A549 (cell line): ENCODE measurements at regions not wholly inside any gene's neighbourhood (a gene's known extent, or its start where the extent isn't known, plus 50 kb on each side); places are given as distances from the start of the nearest gene placed in this dataset.

ENCODE experiments used
- ATAC-seq, 2 experiments: fragments of 200-7000 bp in 1 of 2; fragments of >200 bp in 1 of 2; cut with Nextera tagmentation in 1 of 2; cut with Tn5 transposase in 1 of 2; 3 replicates each; pipeline versions ENCODE4 v1.8.0 to v1.9.1; 2018 to 2020; ENCODE audit warnings: mild to moderate bottlenecking in 1 of 2, moderate library complexity in 1 of 2
- CTCF ChIA-PET: fragments of 300-600 bp; sonication (Branson Sonifier 250); formaldehyde crosslinking; extraction: SDS; loops from one replicate; lab custom pipeline; 2021; ENCODE audit warnings: antibody characterized with exemption, inconsistent platforms; lab: Yijun Ruan, JAX
- POLR2A ChIA-PET: fragments of 350-600 bp; formaldehyde crosslinking; extraction: SDS; loops from one replicate; lab custom pipeline; 2021; ENCODE audit warnings: antibody characterized with exemption, inconsistent platforms; lab: Yijun Ruan, JAX
- DNase-seq, 2 experiments: peaks; one replicate each; pipeline versions ENCODE4 v3.0.0 to v3.0.0-alpha.2; 2011 to 2016; ENCODE audit warnings: low read depth in 1 of 2, low spot score in 1 of 2
- FAIRE-seq: peaks from 2 replicates; lab custom pipeline; 2011; peaks lifted over from hg19 to GRCh38; lab: Jason Lieb, UNC
- H3K27ac ChIP-seq, 2 experiments: fragments of >200 bp; sonication (Bioruptor Twin); formaldehyde crosslinking; 3 replicates each; pipeline ENCODE4 v1.5.1; 2016 to 2017
- H3K4me1 ChIP-seq: fragments of >200 bp; sonication (Bioruptor Twin); formaldehyde crosslinking; 3 replicates; pipeline ENCODE4 v1.6.1; 2016
- H3K4me2 ChIP-seq: fragments of >200 bp; sonication (Bioruptor Twin); formaldehyde crosslinking; 3 replicates; pipeline ENCODE4 v1.6.1; 2016
- H3K4me3 ChIP-seq: fragments of >200 bp; sonication (Bioruptor Twin); formaldehyde crosslinking; 3 replicates; pipeline ENCODE4 v1.5.1; 2016
- H3K9me3 ChIP-seq: fragments of >200 bp; sonication (Bioruptor Twin); formaldehyde crosslinking; 3 replicates; pipeline ENCODE4 v1.6.1; 2016
- CTCF ChIP-seq: fragments of >200 bp; sonication (Bioruptor Twin); formaldehyde crosslinking; IDR thresholded peaks from 3 replicates; pipeline ENCODE4 v1.5.1; 2016
- E2F6 ChIP-seq: IDR thresholded peaks from 2 replicates; pipeline ENCODE4 v1.6.1; 2012; ENCODE audit warnings: low read depth, borderline replicate concordance
- EHF ChIP-seq: fragments of 250-450 bp; sonication (Bioruptor Pico); IDR thresholded peaks from 2 replicates; pipeline ENCODE4 v1.5.0; 2020; ENCODE audit warnings: mild to moderate bottlenecking
- EP300 ChIP-seq, 2 experiments: fragments of >200 bp; sonication (Bioruptor Twin); formaldehyde crosslinking; IDR thresholded peaks; 2 replicates in 1 of 2; 3 replicates in 1 of 2; pipeline ENCODE4 v1.6.1; 2016 to 2017
- FOXS1 ChIP-seq: fragments of 250-450 bp; sonication (Bioruptor Pico); IDR thresholded peaks from 2 replicates; pipeline ENCODE4 v1.5.0; 2020; ENCODE audit warnings: mild to moderate bottlenecking, moderate library complexity
- GATA3 ChIP-seq: IDR thresholded peaks from 2 replicates; pipeline ENCODE4 v1.6.1; 2012; ENCODE audit warnings: borderline replicate concordance
- HDAC2 ChIP-seq: fragments of 200-600 bp; sonication (generic); IDR thresholded peaks from 2 replicates; pipeline ENCODE4 v1.6.1; 2016
- HOXB13 ChIP-seq: fragments of 250-450 bp; sonication (Bioruptor Pico); IDR thresholded peaks from 2 replicates; pipeline ENCODE4 v1.5.0; 2020; ENCODE audit warnings: low read depth, mild to moderate bottlenecking, moderate library complexity
- HOXB5 ChIP-seq: fragments of 250-450 bp; sonication (Bioruptor Pico); IDR thresholded peaks from 2 replicates; pipeline ENCODE4 v1.5.0; 2020; ENCODE audit warnings: mild to moderate bottlenecking, moderate library complexity
- JUNB ChIP-seq: fragments of >200 bp; sonication (Bioruptor Twin); formaldehyde crosslinking; IDR thresholded peaks from 2 replicates; pipeline ENCODE4 v1.6.1; 2016
- KDM1A ChIP-seq: fragments of 200-600 bp; sonication (generic); IDR thresholded peaks from 2 replicates; pipeline ENCODE4 v1.6.1; 2016; ENCODE audit warnings: low read depth, mild to moderate bottlenecking
- MYC ChIP-seq: IDR thresholded peaks from 2 replicates; pipeline ENCODE4 v1.6.1; 2012; ENCODE audit warnings: mild to moderate bottlenecking, inconsistent platforms, low read length, improper control_type of control experiment, borderline replicate concordance
- NFE2L2 ChIP-seq: fragments of 150-350 bp; conservative IDR thresholded peaks from 2 replicates; pipeline ENCODE4 v1.6.1; 2014; ENCODE audit warnings: low read length
- NPAS2 ChIP-seq: fragments of 250-450 bp; sonication (Bioruptor Pico); IDR thresholded peaks from 2 replicates; pipeline ENCODE4 v1.8.0; 2022; ENCODE audit warnings: mild to moderate bottlenecking, moderate library complexity, borderline replicate concordance
- POLR2AphosphoS2 ChIP-seq: conservative IDR thresholded peaks from 2 replicates; pipeline ENCODE4 v1.6.1; 2012; ENCODE audit warnings: low read length, improper control_type of control experiment, inconsistent platforms
- RCOR1 ChIP-seq: fragments of 150-350 bp; IDR thresholded peaks from 2 replicates; pipeline ENCODE4 v1.6.1; 2014; ENCODE audit warnings: antibody characterized with exemption, low read length, low read depth
- RFX5 ChIP-seq: fragments of 450-650 bp; IDR thresholded peaks from 2 replicates; pipeline ENCODE4 v1.7.1; 2014; ENCODE audit warnings: antibody characterized with exemption, mild to moderate bottlenecking, moderate library complexity
- ZNF302 ChIP-seq: fragments of 250-450 bp; sonication (Bioruptor Pico); IDR thresholded peaks from 2 replicates; pipeline ENCODE4 v1.9.0; 2021; ENCODE audit warnings: inconsistent platforms, mild to moderate bottlenecking, moderate library complexity
- WGBS: methylation state at CpG from one replicate; pipeline ENCODE4 v1.1.6; 2017; ENCODE audit errors: missing lambda C conversion rate; 5-methylcytosine and 5-hydroxymethylcytosine counted together
- TF ChIP-seq, protein P1 (sequence below): fragments of 250-450 bp; sonication (Bioruptor Pico); IDR thresholded peaks from 2 replicates; pipeline ENCODE4 v1.5.0; 2020; ENCODE audit warnings: low read depth, mild to moderate bottlenecking, moderate library complexity
- TF ChIP-seq, protein P2 (sequence below): fragments of >200 bp; sonication (Bioruptor Twin); formaldehyde crosslinking; IDR thresholded peaks from 3 replicates; pipeline ENCODE4 v1.6.1; 2016
- TF ChIP-seq, protein P3 (sequence below): IDR thresholded peaks from 2 replicates; pipeline ENCODE4 v1.6.1; 2012

- FAIRE-seq (no peak), DNase-seq (no peak)
- Histone ChIP-seq H3K4me2 (no peak overlapping the region), H3K27ac (no peak overlapping the region), H3K4me1 (peaks cover 8% of the 10 kb centered on the region; the same call in 1 of the 3 replicates)
- 95% methylated on average over 1 of the region's 1 CpG for WGBS
- ChIA-PET POLR2A (no interaction called here), CTCF (no interaction called here)
- TF ChIP-seq EP300 (IDR thresholded peaks at IDR 0.05) (no peak), E2F6 (no peak), CTCF (no peak), NPAS2 (CRISPR knock-in tag) (no peak), ZNF302 (CRISPR knock-in tag) (no peak), GATA3 (no peak), RCOR1 (no peak), HOXB5 (CRISPR knock-in tag) (no peak)
- TF ChIP-seq, protein P1, sequence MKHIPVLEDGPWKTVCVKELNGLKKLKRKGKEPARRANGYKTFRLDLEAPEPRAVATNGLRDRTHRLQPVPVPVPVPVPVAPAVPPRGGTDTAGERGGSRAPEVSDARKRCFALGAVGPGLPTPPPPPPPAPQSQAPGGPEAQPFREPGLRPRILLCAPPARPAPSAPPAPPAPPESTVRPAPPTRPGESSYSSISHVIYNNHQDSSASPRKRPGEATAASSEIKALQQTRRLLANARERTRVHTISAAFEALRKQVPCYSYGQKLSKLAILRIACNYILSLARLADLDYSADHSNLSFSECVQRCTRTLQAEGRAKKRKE (CRISPR knock-in tag): no peak
- TF ChIP-seq, all 56 proteins: peak for 0
- H3K9me3 ChIP-seq: no peaks in the 10 kb centered on the region
- no peak overlapping the region for H3K4me3 ChIP-seq
- ATAC-seq: no peak
These were observed 94.4 kb upstream of the NEBL start for GRCh38 chr10:20991526-20991925.

DNA sequence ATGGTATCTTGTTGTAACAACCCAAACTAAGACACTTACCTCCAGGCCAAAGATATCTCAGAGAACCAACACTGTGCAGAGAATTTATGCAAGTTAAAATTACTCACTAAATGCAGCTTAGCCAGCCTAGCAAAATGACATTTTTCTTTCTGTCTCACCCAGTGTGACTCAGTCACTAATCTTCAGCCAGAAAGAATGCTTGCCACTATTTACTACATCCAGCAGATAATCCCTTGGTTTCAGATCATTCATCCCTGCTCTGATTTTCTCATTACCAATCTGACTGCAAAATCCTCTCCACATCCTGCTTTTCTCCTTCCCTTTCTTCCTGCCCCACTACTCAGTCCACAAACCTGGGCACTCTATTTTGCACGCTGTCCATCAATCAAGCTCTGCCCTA, 93.5 kb upstream of the NEBL start:
- TF ChIP-seq JUNB (no peak), HDAC2 (no peak), POLR2AphosphoS2 (no peak), RFX5 (no peak), FOXS1 (no peak), HOXB5 (CRISPR knock-in tag) (no peak), EHF (CRISPR knock-in tag) (no peak), KDM1A (no peak), MYC (no peak), HOXB13 (CRISPR knock-in tag) (no peak), NFE2L2 (no peak)
- TF ChIP-seq, protein P2, sequence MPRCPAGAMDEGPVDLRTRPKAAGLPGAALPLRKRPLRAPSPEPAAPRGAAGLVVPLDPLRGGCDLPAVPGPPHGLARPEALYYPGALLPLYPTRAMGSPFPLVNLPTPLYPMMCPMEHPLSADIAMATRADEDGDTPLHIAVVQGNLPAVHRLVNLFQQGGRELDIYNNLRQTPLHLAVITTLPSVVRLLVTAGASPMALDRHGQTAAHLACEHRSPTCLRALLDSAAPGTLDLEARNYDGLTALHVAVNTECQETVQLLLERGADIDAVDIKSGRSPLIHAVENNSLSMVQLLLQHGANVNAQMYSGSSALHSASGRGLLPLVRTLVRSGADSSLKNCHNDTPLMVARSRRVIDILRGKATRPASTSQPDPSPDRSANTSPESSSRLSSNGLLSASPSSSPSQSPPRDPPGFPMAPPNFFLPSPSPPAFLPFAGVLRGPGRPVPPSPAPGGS: no peak
- TF ChIP-seq, protein P1 (CRISPR knock-in tag): no peak
- TF ChIP-seq, protein P3, sequence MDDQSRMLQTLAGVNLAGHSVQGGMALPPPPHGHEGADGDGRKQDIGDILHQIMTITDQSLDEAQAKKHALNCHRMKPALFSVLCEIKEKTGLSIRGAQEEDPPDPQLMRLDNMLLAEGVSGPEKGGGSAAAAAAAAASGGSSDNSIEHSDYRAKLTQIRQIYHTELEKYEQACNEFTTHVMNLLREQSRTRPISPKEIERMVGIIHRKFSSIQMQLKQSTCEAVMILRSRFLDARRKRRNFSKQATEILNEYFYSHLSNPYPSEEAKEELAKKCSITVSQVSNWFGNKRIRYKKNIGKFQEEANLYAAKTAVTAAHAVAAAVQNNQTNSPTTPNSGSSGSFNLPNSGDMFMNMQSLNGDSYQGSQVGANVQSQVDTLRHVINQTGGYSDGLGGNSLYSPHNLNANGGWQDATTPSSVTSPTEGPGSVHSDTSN: no peak
- H3K4me2 ChIP-seq: no peak overlapping the region
- H3K27ac ChIP-seq: no peak overlapping the region
- 81% methylated on average over 1 of the region's 1 CpG for WGBS
- H3K4me3 ChIP-seq: no peak overlapping the region
- peaks cover 16% of the 10 kb centered on the region; the same call in 2 of the 3 replicates for H3K4me1 ChIP-seq
- FAIRE-seq (no peak), DNase-seq (no peak), ATAC-seq (peak in 1 of 2 experiments; percentile 22; a peak in 1 of 6 replicates)
- no peaks in the 10 kb centered on the region for H3K9me3 ChIP-seq
- ChIA-PET CTCF (no interaction called here), POLR2A (no interaction called here)
